Neuronal stem cell (in vitro differentiated cells): ENCODE measurements at regions not wholly inside any gene's neighbourhood (a gene's known extent, or its start where the extent isn't known, plus 50 kb on each side); places are given as distances from the start of the nearest gene placed in this dataset.
"Not testable (repeated sequence)": the region's sequence is repeated elsewhere in the genome, so short reads cannot be mapped to it uniquely, and the experiment has no call there.

Source experiments
- DNase-seq: peaks from one replicate; pipeline ENCODE4 v3.0.0-alpha.2; 2013; ENCODE audit warnings: low spot score
- H2AFZ ChIP-seq: one replicate; pipeline ENCODE4 v1.6.1; 2013; ENCODE audit warnings: mild to moderate bottlenecking, low read length, inconsistent platforms
- H2AK5ac ChIP-seq: 2 replicates; pipeline ENCODE4 v1.6.1; 2013; ENCODE audit warnings: low read depth, mild to moderate bottlenecking, inconsistent platforms, low read length, moderate library complexity, mixed read lengths
- H2BK120ac ChIP-seq: 2 replicates; pipeline ENCODE4 v1.6.1; 2013; ENCODE audit warnings: low read depth, mild to moderate bottlenecking, inconsistent platforms, low read length, moderate library complexity, mixed read lengths
- H2BK12ac ChIP-seq: one replicate; pipeline ENCODE4 v1.6.1; 2013; ENCODE audit warnings: low read length, inconsistent platforms
- H2BK15ac ChIP-seq: 2 replicates; pipeline ENCODE4 v1.6.1; 2013; ENCODE audit warnings: mild to moderate bottlenecking, low read length, inconsistent platforms, mixed read lengths
- H2BK5ac ChIP-seq: one replicate; pipeline ENCODE4 v1.6.1; 2013; ENCODE audit warnings: inconsistent platforms, mild to moderate bottlenecking, low read length, moderate library complexity
- H3K14ac ChIP-seq: one replicate; pipeline ENCODE4 v1.6.1; 2013; ENCODE audit warnings: low read length, inconsistent platforms
- H3K18ac ChIP-seq: 2 replicates; pipeline ENCODE4 v1.6.1; 2013; ENCODE audit warnings: low read length, inconsistent platforms
- H3K23ac ChIP-seq: 2 replicates; pipeline ENCODE4 v1.6.1; 2013; ENCODE audit warnings: low read depth, mild to moderate bottlenecking, mixed read lengths, low read length, inconsistent platforms; ENCODE audit not compliant: poor library complexity
- H3K27ac ChIP-seq: replicated peaks from 3 replicates; pipeline ENCODE4 v1.5.1; 2013; ENCODE audit warnings: low read length, inconsistent platforms
- H3K27me3 ChIP-seq, 3 experiments: 2 replicates each; pipeline ENCODE4 v1.6.1; 2013; ENCODE audit warnings: low read length in 3 of 3, mild to moderate bottlenecking in 2 of 3, inconsistent platforms in 1 of 3, low read depth in 1 of 3, mixed read lengths in 1 of 3, moderate library complexity in 1 of 3; ENCODE audit not compliant: control insufficient read depth in 3 of 3, insufficient read depth in 3 of 3
- H3K36me3 ChIP-seq, 2 donors: replicated peaks in 1 of 2; 2 replicates each; pipeline ENCODE4 v1.6.1; 2013; ENCODE audit warnings: low read length in 2 of 2; ENCODE audit not compliant: control insufficient read depth in 2 of 2, insufficient read depth in 2 of 2
- H3K4ac ChIP-seq: 2 replicates; pipeline ENCODE4 v1.6.1; 2013; ENCODE audit warnings: inconsistent platforms, mild to moderate bottlenecking, low read length, moderate library complexity
- H3K4me1 ChIP-seq, 2 donors: 1 replicate in 1 of 2; 2 replicates in 1 of 2; pipeline ENCODE4 v1.6.1; 2013; ENCODE audit warnings: low read length in 2 of 2, low read depth in 1 of 2; ENCODE audit not compliant: control insufficient read depth in 2 of 2, insufficient read depth in 1 of 2
- H3K4me2 ChIP-seq: one replicate; pipeline ENCODE4 v1.6.1; 2013; ENCODE audit warnings: mild to moderate bottlenecking, low read length, inconsistent platforms; ENCODE audit not compliant: insufficient read depth, poor library complexity, severe bottlenecking
- H3K4me3 ChIP-seq, 2 donors: 2 replicates each; pipeline ENCODE4 v1.5.1; 2013; ENCODE audit warnings: low read length in 2 of 2, mild to moderate bottlenecking in 2 of 2, inconsistent platforms in 1 of 2, moderate library complexity in 1 of 2
- H3K79me1 ChIP-seq: one replicate; pipeline ENCODE4 v1.6.1; 2013; ENCODE audit warnings: low read depth, mild to moderate bottlenecking, inconsistent platforms, low read length, moderate library complexity
- H3K9ac ChIP-seq: one replicate; pipeline ENCODE4 v1.6.1; 2013; ENCODE audit warnings: mild to moderate bottlenecking, low read depth, low read length, inconsistent platforms; ENCODE audit not compliant: poor library complexity
- H3K9me3 ChIP-seq, 2 donors: replicated peaks in 1 of 2; 2 replicates each; pipeline versions ENCODE3 to v1.6.1; 2013; ENCODE audit warnings: low read length in 2 of 2, mild to moderate bottlenecking in 2 of 2, inconsistent platforms in 1 of 2, low read depth in 1 of 2, mixed read lengths in 1 of 2, moderate library complexity in 1 of 2; ENCODE audit not compliant: control insufficient read depth in 2 of 2, insufficient read depth in 1 of 2
- H4K8ac ChIP-seq: one replicate; pipeline ENCODE4 v1.6.1; 2013; ENCODE audit warnings: low read depth, mild to moderate bottlenecking, inconsistent platforms, low read length, moderate library complexity
- H4K91ac ChIP-seq: one replicate; pipeline ENCODE4 v1.6.1; 2013; ENCODE audit warnings: low read length, low read depth, mild to moderate bottlenecking, inconsistent platforms; ENCODE audit not compliant: poor library complexity
- WGBS, 2 donors: extraction: QIAGEN DNeasy Blood & Tissue Kit; methylation state at CpG; one replicate each; pipeline ENCODE4 v1.1.7; 2013; ENCODE audit warnings: missing lambda C conversion rate in 2 of 2, mixed read lengths in 1 of 2; ENCODE audit not compliant: insufficient read length in 2 of 2, insufficient replicate concordance in 1 of 2; ENCODE audit errors: extremely low coverage in 2 of 2; 5-methylcytosine and 5-hydroxymethylcytosine counted together

DNA sequence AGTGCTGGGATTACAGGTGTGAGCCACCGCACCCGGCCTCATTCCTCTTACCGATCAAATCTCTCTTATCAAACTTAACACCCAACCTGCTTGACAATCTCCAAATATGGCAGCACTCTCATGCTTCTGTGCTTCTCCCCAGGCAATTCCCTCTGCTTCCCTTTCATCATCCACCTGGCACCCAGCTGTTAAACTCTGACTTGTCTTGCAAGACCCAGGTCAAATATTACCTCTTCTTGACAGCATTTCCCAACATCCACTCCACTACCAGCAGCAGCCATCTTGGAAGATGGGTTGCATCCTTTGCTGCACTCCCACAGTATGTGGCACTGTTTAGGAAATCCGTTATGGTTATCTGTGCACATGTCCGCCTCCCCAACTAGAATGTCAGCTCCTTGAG is 113.6 kb downstream of the ACTL7B start:
- H4K8ac ChIP-seq: no peak overlapping the region
- no CpG with 5 or more reads among the region's 5 CpGs for WGBS, 2 donors

DNA sequence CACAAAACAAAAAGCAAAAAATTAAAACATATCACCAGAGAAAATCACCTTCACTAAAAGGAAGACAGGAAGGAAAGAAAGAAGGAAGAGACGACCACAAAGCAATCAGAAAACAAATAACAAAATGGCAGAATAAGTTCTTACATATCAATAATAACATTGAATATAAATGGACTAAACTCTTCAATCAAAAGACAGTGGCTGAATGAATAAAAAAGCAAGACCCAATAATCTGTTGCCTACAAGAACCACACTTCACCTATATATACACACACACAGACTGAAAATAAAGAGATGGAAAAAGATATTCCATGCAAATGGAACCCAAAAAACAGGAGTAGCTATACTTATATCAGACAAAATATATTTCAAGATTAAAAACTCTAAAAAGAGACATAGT is 124.5 kb downstream of the ACTL7B start:
- WGBS, 2 donors: no CpG with 5 or more reads among the region's 1 CpG
- H2BK5ac ChIP-seq, H2AK5ac ChIP-seq, DNase-seq, H2BK15ac ChIP-seq, H3K27ac ChIP-seq, H3K27me3 ChIP-seq, H2BK12ac ChIP-seq, H3K9me3 ChIP-seq, H3K4me1 ChIP-seq, H3K4me2 ChIP-seq, H4K8ac ChIP-seq, H3K79me1 ChIP-seq, H3K4ac ChIP-seq, H3K18ac ChIP-seq, H4K91ac ChIP-seq, H2BK120ac ChIP-seq, H3K9ac ChIP-seq, H2AFZ ChIP-seq, H3K36me3 ChIP-seq, H3K23ac ChIP-seq, H3K14ac ChIP-seq, H3K4me3 ChIP-seq: not testable (repeated sequence)

More for the DNA sequence above, 113.6 kb downstream of the ACTL7B start:
- H3K4me3 ChIP-seq: no peak overlapping the region
- no peaks in the 10 kb centered on the region for H3K9me3 ChIP-seq
- no peak overlapping the region for H2AK5ac ChIP-seq
- no peak overlapping the region for H3K4me2 ChIP-seq
- H2BK120ac ChIP-seq: no peak overlapping the region
- H3K9ac ChIP-seq: no peak overlapping the region
- no peak overlapping the region for H2AFZ ChIP-seq
- H3K18ac ChIP-seq: peak overlapping the region; percentile 48
- H3K27ac ChIP-seq: no peak overlapping the region
- no peak overlapping the region for H2BK12ac ChIP-seq
- no peak overlapping the region for H2BK5ac ChIP-seq
- H3K27me3 ChIP-seq: no peaks in the 10 kb centered on the region
- H3K4ac ChIP-seq: no peak overlapping the region
- H3K14ac ChIP-seq: no peak overlapping the region
- H4K91ac ChIP-seq: no peak overlapping the region
- H3K36me3 ChIP-seq: no peaks in the 10 kb centered on the region
- no peak overlapping the region for H2BK15ac ChIP-seq
- peaks cover 0 to 11% of the 10 kb centered on the region in 2 donors for H3K4me1 ChIP-seq
- no peaks in the 10 kb centered on the region for H3K79me1 ChIP-seq
- no peak for DNase-seq
- H3K23ac ChIP-seq: no peak overlapping the region

DNA sequence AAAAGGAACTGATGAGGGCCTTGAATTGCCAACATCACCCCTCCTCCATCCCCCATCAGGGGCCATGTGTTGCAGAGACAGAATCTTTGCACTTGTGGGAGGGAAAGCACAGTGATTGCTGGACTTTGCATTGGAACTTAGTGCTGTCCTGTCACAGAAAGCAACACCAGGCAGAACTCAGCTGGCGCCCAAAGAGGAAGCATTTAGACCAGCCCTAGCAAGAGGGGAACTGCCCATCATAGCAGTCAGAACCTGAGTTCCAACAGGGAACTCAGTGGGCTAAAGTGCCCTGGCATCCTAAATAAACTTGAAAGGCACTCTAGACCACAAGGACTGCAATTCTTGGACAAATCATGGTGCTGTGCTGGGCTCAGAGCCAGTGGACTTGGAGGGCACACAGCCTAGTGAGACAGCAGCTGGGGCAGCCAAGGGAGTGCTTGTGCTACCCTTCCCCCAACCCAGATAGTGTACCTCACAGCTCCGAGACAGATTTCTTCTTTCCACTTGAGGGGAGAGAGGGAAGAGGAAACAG is 128.1 kb downstream of the ACTL7B start:
- no peak overlapping the region for H2BK15ac ChIP-seq
- WGBS, 2 donors: no CpG with 5 or more reads among the region's 2 CpGs
- H3K4ac ChIP-seq: no peak overlapping the region

GRCh38 chr9:108724652-108725051 is 131.1 kb downstream of the ACTL7B start:
- Histone ChIP-seq H3K23ac (no peak overlapping the region), H3K4me1 (peaks cover 0 to 2% of the 10 kb centered on the region in 2 donors), H3K4ac (no peak overlapping the region), H2BK120ac (no peak overlapping the region), H3K36me3 (no peaks in the 10 kb centered on the region), H2AFZ (no peak overlapping the region), H3K18ac (no peak overlapping the region), H4K8ac (no peak overlapping the region), H2BK15ac (no peak overlapping the region), H3K4me2 (no peak overlapping the region), H3K9ac (no peak overlapping the region), H3K79me1 (no peaks in the 10 kb centered on the region), H3K27ac (no peak overlapping the region), H2BK12ac (no peak overlapping the region), H2AK5ac (no peak overlapping the region), H2BK5ac (no peak overlapping the region), H3K14ac (no peak overlapping the region), H4K91ac (no peak overlapping the region), H3K9me3 (no peaks in the 10 kb centered on the region), H3K4me3 (no peak overlapping the region), H3K27me3 (no peaks in the 10 kb centered on the region)
- no peak for DNase-seq
- whole genome bisulfite sequencing, 2 donors: no CpG with 5 or more reads among the region's 5 CpGs

More for the DNA sequence above, 128.1 kb downstream of the ACTL7B start:
- Histone ChIP-seq H2BK5ac (peak overlapping the region; percentile 59), H3K9ac (no peak overlapping the region), H3K27me3 (no peaks in the 10 kb centered on the region), H3K23ac (no peak overlapping the region), H3K14ac (no peak overlapping the region), H2BK120ac (no peak overlapping the region), H3K4me3 (no peak overlapping the region), H3K9me3 (no peaks in the 10 kb centered on the region), H3K18ac (peak overlapping the region; percentile 45), H4K91ac (no peak overlapping the region), H2BK12ac (no peak overlapping the region), H4K8ac (no peak overlapping the region), H3K4me1 (peaks cover 0 to 2% of the 10 kb centered on the region in 2 donors), H2AFZ (no peak overlapping the region), H3K79me1 (no peaks in the 10 kb centered on the region), H2AK5ac (no peak overlapping the region), H3K27ac (no peak overlapping the region), H3K4me2 (no peak overlapping the region), H3K36me3 (no peaks in the 10 kb centered on the region)
- no peak for DNase-seq
